ENCODE measurements at regions not wholly inside any gene's neighbourhood (a gene's known extent, or its start where the extent isn't known, plus 50 kb on each side); places are given as distances from the start of the nearest gene placed in this dataset.
A peak's percentile ranks its signal among the peaks of the same experiment; 100 is the strongest.
"Not testable (repeated sequence)": the region's sequence is repeated elsewhere in the genome, so short reads cannot be mapped to it uniquely, and the experiment has no call there.

- DNase-seq: no peak
These were observed 87.3 kb upstream of the TET2 start for GRCh38 chr4:105059337-105059736.

GRCh38 chr4:105060628-105061027, 86.0 kb upstream of the TET2 start:
- DNase-seq: no peak

GRCh38 chr4:105061136-105061696, 85.5 kb upstream of the TET2 start:
- no peak for DNase-seq

GRCh38 chr4:105061731-105062130, 84.9 kb upstream of the TET2 start:
- no peak for DNase-seq

GRCh38 chr4:105066401-105066800, 80.3 kb upstream of the TET2 start:
- DNase-seq: no peak

- peak; percentile 9 for DNase-seq
These were observed 79.2 kb upstream of the TET2 start for GRCh38 chr4:105067431-105067830.

- no peak for DNase-seq
These were observed 78.7 kb upstream of the TET2 start for GRCh38 chr4:105067946-105068345.

- DNase-seq: no peak
These were observed 78.2 kb upstream of the TET2 start for GRCh38 chr4:105068516-105068915.

- not testable (repeated sequence) for DNase-seq
These were observed 74.6 kb upstream of the TET2 start for GRCh38 chr4:105072095-105072494.

- DNase-seq: no peak
These were observed 72.6 kb upstream of the TET2 start for GRCh38 chr4:105074097-105074496.

- no peak for DNase-seq
These were observed 71.6 kb upstream of the TET2 start for GRCh38 chr4:105075045-105075444.

GRCh38 chr4:105088110-105088879, 58.4 kb upstream of the TET2 start:
- peak; percentile 84 for DNase-seq

GRCh38 chr4:105092356-105092755, 54.3 kb upstream of the TET2 start:
- peak; percentile 64 for DNase-seq

GRCh38 chr4:105092768-105093167, 53.9 kb upstream of the TET2 start:
- DNase-seq: peak; percentile 21

- DNase-seq: no peak
These were observed 52.7 kb upstream of the TET2 start for GRCh38 chr4:105093975-105094374.
